Effector memory CD4-positive, alpha-beta T cell (primary cell): ENCODE measurements at regions not wholly inside any gene's neighbourhood (a gene's known extent, or its start where the extent isn't known, plus 50 kb on each side); places are given as distances from the start of the nearest gene placed in this dataset.

Source experiments
- DNase-seq, 3 donors: peaks; one replicate each; pipeline ENCODE4 v3.0.0-alpha.2; 2020
- H3K27ac ChIP-seq: 2 replicates; pipeline ENCODE4 v1.7.0; 2013; ENCODE audit warnings: mild to moderate bottlenecking, low read length, moderate library complexity; ENCODE audit not compliant: insufficient read depth, poor library complexity, severe bottlenecking
- H3K27me3 ChIP-seq: replicated peaks from 2 replicates; pipeline ENCODE4 v1.7.0; 2013; ENCODE audit warnings: mild to moderate bottlenecking, low read length; ENCODE audit not compliant: insufficient read depth, control insufficient read depth, poor library complexity, severe bottlenecking
- H3K36me3 ChIP-seq: 2 replicates; pipeline ENCODE4 v1.7.0; 2013; ENCODE audit warnings: mild to moderate bottlenecking, low read length, moderate library complexity; ENCODE audit not compliant: control insufficient read depth, insufficient read depth
- H3K4me1 ChIP-seq: 2 replicates; pipeline ENCODE4 v1.7.0; 2013; ENCODE audit warnings: low read length, mild to moderate bottlenecking; ENCODE audit not compliant: control insufficient read depth, insufficient read depth, poor library complexity, severe bottlenecking
- H3K4me3 ChIP-seq: 2 replicates; pipeline ENCODE4 v1.7.0; 2013; ENCODE audit warnings: low read length, low read depth, mild to moderate bottlenecking; ENCODE audit not compliant: insufficient read depth, poor library complexity, severe bottlenecking
- H3K9me3 ChIP-seq: 2 replicates; pipeline ENCODE4 v1.7.0; 2013; ENCODE audit warnings: mild to moderate bottlenecking, low read length, moderate library complexity; ENCODE audit not compliant: control insufficient read depth

DNA sequence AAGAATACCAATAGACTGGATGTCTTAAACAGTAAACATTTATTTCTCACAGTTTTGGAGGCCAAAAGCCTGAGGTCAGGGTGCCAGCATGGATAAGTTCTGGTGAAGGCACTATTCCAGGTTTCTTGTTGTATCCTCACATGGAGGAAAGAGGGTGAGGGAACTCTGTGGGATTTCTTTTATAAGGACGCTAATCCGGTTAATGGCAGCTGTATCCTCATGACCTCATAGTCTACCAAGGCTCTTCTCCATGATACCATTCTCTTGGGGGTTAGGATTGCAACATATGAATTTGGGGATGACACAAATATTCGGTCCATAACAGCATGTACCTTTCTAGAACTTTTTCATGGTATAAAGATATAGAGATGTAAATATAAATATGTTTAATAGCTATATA is 412.0 kb downstream of the LMO7 start:
- Histone ChIP-seq H3K27ac (no peak overlapping the region), H3K4me1 (no peaks in the 10 kb centered on the region), H3K4me3 (no peak overlapping the region), H3K27me3 (no peaks in the 10 kb centered on the region), H3K36me3 (no peaks in the 10 kb centered on the region), H3K9me3 (no peaks in the 10 kb centered on the region)
- no peak for DNase-seq

GRCh38 chr13:76043874-76044273 is 407.7 kb downstream of the LMO7 start:
- Histone ChIP-seq H3K27me3 (no peaks in the 10 kb centered on the region), H3K27ac (no peak overlapping the region)
- no peak for DNase-seq

GRCh38 chr13:76038920-76039716 is 403.0 kb downstream of the LMO7 start:
- Histone ChIP-seq H3K4me3 (no peak overlapping the region), H3K36me3 (no peaks in the 10 kb centered on the region), H3K27me3 (no peaks in the 10 kb centered on the region), H3K9me3 (no peaks in the 10 kb centered on the region), H3K27ac (no peak overlapping the region), H3K4me1 (no peaks in the 10 kb centered on the region)
- DNase-seq, result no peak

More at GRCh38 chr13:76043874-76044273, 407.7 kb downstream of the LMO7 start:
- Histone ChIP-seq H3K4me1 (no peaks in the 10 kb centered on the region), H3K4me3 (no peak overlapping the region), H3K36me3 (no peaks in the 10 kb centered on the region), H3K9me3 (no peaks in the 10 kb centered on the region)

- no peak for DNase-seq
- no peaks in the 10 kb centered on the region for H3K4me1 ChIP-seq
- H3K9me3 ChIP-seq, result no peaks in the 10 kb centered on the region
- no peak overlapping the region for H3K27ac ChIP-seq
- H3K36me3 ChIP-seq, result no peaks in the 10 kb centered on the region
- no peak overlapping the region for H3K4me3 ChIP-seq
- no peaks in the 10 kb centered on the region for H3K27me3 ChIP-seq
Measured at GRCh38 chr13:76036176-76036575, 400.0 kb downstream of the LMO7 start.

- no peaks in the 10 kb centered on the region for H3K4me1 ChIP-seq
- no peaks in the 10 kb centered on the region for H3K27me3 ChIP-seq
- H3K4me3 ChIP-seq, result no peak overlapping the region
- H3K36me3 ChIP-seq, result no peaks in the 10 kb centered on the region
- DNase-seq, result no peak
- H3K27ac ChIP-seq, result no peak overlapping the region
- H3K9me3 ChIP-seq, result no peaks in the 10 kb centered on the region
Measured at GRCh38 chr13:76035711-76036110, 399.6 kb downstream of the LMO7 start.

- DNase-seq, result no peak
- Histone ChIP-seq H3K4me3 (no peak overlapping the region), H3K36me3 (no peaks in the 10 kb centered on the region), H3K4me1 (no peaks in the 10 kb centered on the region), H3K9me3 (no peaks in the 10 kb centered on the region), H3K27ac (no peak overlapping the region), H3K27me3 (no peaks in the 10 kb centered on the region)
Measured at GRCh38 chr13:76029706-76030105, 393.6 kb downstream of the LMO7 start.

DNA sequence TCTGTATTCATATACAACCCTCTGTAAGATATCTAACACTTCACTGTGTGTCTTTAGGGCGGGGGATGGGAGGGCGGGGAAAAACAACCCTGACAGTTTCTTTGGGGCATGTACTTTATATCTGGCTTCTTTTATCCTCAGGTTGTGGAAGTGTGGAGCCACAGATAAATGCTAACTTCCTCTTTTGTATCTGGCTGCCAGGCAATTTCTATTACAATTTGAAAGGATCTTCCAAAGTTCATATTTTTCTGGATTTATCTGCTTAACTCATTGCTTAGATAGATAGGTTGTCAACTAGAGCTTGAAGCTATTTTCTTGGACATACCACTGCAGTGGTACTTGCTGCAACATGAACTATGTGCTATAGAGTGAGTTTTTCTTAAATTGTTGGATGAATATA is 393.0 kb downstream of the LMO7 start:
- DNase-seq, result no peak
- no peak overlapping the region for H3K27ac ChIP-seq
- H3K4me1 ChIP-seq, result no peaks in the 10 kb centered on the region
- no peaks in the 10 kb centered on the region for H3K27me3 ChIP-seq
- no peaks in the 10 kb centered on the region for H3K9me3 ChIP-seq
- H3K4me3 ChIP-seq, result no peak overlapping the region
- no peaks in the 10 kb centered on the region for H3K36me3 ChIP-seq

GRCh38 chr13:76027131-76027530 is 391.0 kb downstream of the LMO7 start:
- Histone ChIP-seq H3K4me3 (no peak overlapping the region), H3K27ac (no peak overlapping the region), H3K27me3 (no peaks in the 10 kb centered on the region), H3K4me1 (no peaks in the 10 kb centered on the region), H3K36me3 (no peaks in the 10 kb centered on the region), H3K9me3 (no peaks in the 10 kb centered on the region)
- DNase-seq, result no peak

DNA sequence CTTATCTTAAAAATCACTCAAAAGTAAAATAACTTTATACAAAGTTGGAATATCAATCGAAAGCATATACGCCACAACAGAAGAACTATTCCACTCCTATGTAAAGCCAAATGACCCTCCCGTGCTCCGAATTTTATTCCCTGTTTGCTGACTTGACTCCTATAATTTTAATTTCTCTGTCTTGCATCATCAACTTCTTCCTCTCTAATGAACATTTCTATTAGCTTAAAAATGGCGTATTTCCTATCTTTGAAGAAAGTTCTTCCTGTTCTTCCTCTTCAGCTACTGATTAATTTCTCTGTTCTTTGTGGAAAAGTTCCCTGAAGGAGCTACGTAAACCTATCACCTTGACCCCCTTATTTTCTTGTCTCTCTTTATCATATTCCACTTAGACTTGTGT is 389.3 kb downstream of the LMO7 start:
- no peaks in the 10 kb centered on the region for H3K36me3 ChIP-seq
- no peak overlapping the region for H3K27ac ChIP-seq
- no peak overlapping the region for H3K4me3 ChIP-seq

GRCh38 chr13:76024151-76024550 is 388.0 kb downstream of the LMO7 start:
- no peak overlapping the region for H3K27ac ChIP-seq

More for the DNA sequence above, 389.3 kb downstream of the LMO7 start:
- H3K4me1 ChIP-seq, result no peaks in the 10 kb centered on the region
- no peak for DNase-seq
- H3K27me3 ChIP-seq, result no peaks in the 10 kb centered on the region
- no peaks in the 10 kb centered on the region for H3K9me3 ChIP-seq

More at GRCh38 chr13:76024151-76024550, 388.0 kb downstream of the LMO7 start:
- Histone ChIP-seq H3K9me3 (no peaks in the 10 kb centered on the region), H3K4me1 (no peaks in the 10 kb centered on the region), H3K27me3 (no peaks in the 10 kb centered on the region), H3K4me3 (no peak overlapping the region), H3K36me3 (no peaks in the 10 kb centered on the region)
- no peak for DNase-seq
